Activated CD4-positive, CD25-positive, alpha-beta regulatory T cell treated with anti-CD3 and anti-CD28 coated beads, Interleukin-2, amount 50 U/mL, for 72 hours (primary cell): ENCODE measurements at regions not wholly inside any gene's neighbourhood (a gene's known extent, or its start where the extent isn't known, plus 50 kb on each side); places are given as distances from the start of the nearest gene placed in this dataset.
"Not testable (repeated sequence)": the region's sequence is repeated elsewhere in the genome, so short reads cannot be mapped to it uniquely, and the experiment has no call there.

Source experiments
- DNase-seq: peaks from one replicate; pipeline ENCODE4 v3.0.0; 2021

GRCh38 chr11:134737563-134738510, 325.8 kb upstream of the B3GAT1 start:
- no peak for DNase-seq

GRCh38 chr11:134736251-134736947, 324.4 kb upstream of the B3GAT1 start:
- DNase-seq, result no peak

GRCh38 chr11:134734894-134735293, 322.9 kb upstream of the B3GAT1 start:
- no peak for DNase-seq

- DNase-seq, result no peak
Measured at GRCh38 chr11:134734141-134734845, 322.3 kb upstream of the B3GAT1 start.

- no peak for DNase-seq
Measured at GRCh38 chr11:134733646-134734045, 321.6 kb upstream of the B3GAT1 start.

- DNase-seq, result no peak
Measured at GRCh38 chr11:134731213-134731961, 319.3 kb upstream of the B3GAT1 start.

GRCh38 chr11:134730561-134731212, 318.6 kb upstream of the B3GAT1 start:
- DNase-seq, result no peak

- no peak for DNase-seq
Measured at GRCh38 chr11:134730101-134730500, 318.1 kb upstream of the B3GAT1 start.

- DNase-seq, result no peak
Measured at GRCh38 chr11:134728186-134728585, 316.1 kb upstream of the B3GAT1 start.

- DNase-seq, result no peak
Measured at GRCh38 chr11:134727636-134728035, 315.6 kb upstream of the B3GAT1 start.

GRCh38 chr11:134727204-134727603, 315.2 kb upstream of the B3GAT1 start:
- no peak for DNase-seq

- no peak for DNase-seq
Measured at GRCh38 chr11:134725716-134726639, 313.9 kb upstream of the B3GAT1 start.

- no peak for DNase-seq
Measured at GRCh38 chr11:134725211-134725610, 313.2 kb upstream of the B3GAT1 start.

- no peak for DNase-seq
Measured at GRCh38 chr11:134724779-134725140, 312.7 kb upstream of the B3GAT1 start.

GRCh38 chr11:134724106-134724778, 312.2 kb upstream of the B3GAT1 start:
- DNase-seq, result no peak

- not testable (repeated sequence) for DNase-seq
Measured at GRCh38 chr11:134720691-134721070, 308.6 kb upstream of the B3GAT1 start.

- not testable (repeated sequence) for DNase-seq
Measured at GRCh38 chr11:134719940-134720690, 308.1 kb upstream of the B3GAT1 start.

GRCh38 chr11:134719397-134719796, 307.4 kb upstream of the B3GAT1 start:
- no peak for DNase-seq

GRCh38 chr11:134716582-134716981, 304.5 kb upstream of the B3GAT1 start:
- no peak for DNase-seq
